ENCODE measurements at regions not wholly inside any gene's neighbourhood (a gene's known extent, or its start where the extent isn't known, plus 50 kb on each side); places are given as distances from the start of the nearest gene placed in this dataset.

DNA sequence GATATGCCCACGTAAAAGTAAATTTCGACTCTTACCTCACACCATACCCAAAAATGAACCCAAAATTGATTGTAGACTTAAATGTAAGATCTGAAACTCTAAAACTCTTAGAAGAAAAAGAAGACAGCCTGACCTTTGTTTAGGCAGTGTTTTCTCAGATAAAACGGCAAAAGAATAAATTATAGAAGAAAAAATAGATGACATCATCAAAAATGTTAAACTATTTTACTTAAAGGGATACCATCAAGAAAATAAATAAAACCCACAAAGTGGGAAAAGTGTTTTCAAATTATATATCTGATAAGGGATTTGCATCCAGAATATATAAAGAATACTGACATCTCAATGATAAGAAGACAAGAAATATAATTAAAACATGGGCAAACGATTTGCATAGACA is 862.7 kb downstream of the DTWD2 start:
- Histone ChIP-seq H3K36me3 (replicated peaks; ENCODE audit: insufficient read depth, low read length) (no peaks in the 10 kb centered on the region), H2AFZ (ENCODE audit: low read length) (no peak overlapping the region), H3K27me3 (replicated peaks; ENCODE audit: insufficient read depth, low read length) (no peaks in the 10 kb centered on the region), H3F3A (ENCODE audit: insufficient read depth, low read length) (no peaks in the 10 kb centered on the region), H3K4me1 (ENCODE audit: low read length) (no peaks in the 10 kb centered on the region), H3K4me2 (ENCODE audit: low read depth, low read length) (no peak overlapping the region), H3K9me2 (replicated peaks; ENCODE audit: insufficient read depth, low read length) (no peaks in the 10 kb centered on the region; the same call in 1 of the 2 replicates), H3K9ac (ENCODE audit: low read length) (no peak overlapping the region), H4K20me1 (ENCODE audit: insufficient read depth, low read length) (no peaks in the 10 kb centered on the region), H3K79me2 (ENCODE audit: low read length) (no peaks in the 10 kb centered on the region), H3K9me3 (replicated peaks; ENCODE audit: insufficient read depth, low read length) (no peaks in the 10 kb centered on the region), H3K4me3 (ENCODE audit: low read length) (no peak overlapping the region), H3K27ac (ENCODE audit: low read length) (no peak overlapping the region)
- TF ChIP-seq, protein P1, sequence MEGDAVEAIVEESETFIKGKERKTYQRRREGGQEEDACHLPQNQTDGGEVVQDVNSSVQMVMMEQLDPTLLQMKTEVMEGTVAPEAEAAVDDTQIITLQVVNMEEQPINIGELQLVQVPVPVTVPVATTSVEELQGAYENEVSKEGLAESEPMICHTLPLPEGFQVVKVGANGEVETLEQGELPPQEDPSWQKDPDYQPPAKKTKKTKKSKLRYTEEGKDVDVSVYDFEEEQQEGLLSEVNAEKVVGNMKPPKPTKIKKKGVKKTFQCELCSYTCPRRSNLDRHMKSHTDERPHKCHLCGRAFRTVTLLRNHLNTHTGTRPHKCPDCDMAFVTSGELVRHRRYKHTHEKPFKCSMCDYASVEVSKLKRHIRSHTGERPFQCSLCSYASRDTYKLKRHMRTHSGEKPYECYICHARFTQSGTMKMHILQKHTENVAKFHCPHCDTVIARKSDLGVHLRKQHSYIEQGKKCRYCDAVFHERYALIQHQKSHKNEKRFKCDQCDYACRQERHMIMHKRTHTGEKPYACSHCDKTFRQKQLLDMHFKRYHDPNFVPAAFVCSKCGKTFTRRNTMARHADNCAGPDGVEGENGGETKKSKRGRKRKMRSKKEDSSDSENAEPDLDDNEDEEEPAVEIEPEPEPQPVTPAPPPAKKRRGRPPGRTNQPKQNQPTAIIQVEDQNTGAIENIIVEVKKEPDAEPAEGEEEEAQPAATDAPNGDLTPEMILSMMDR (IDR thresholded peaks at IDR 0.05; ENCODE audit: low read length): no peak
- TF ChIP-seq EZH2 (optimal IDR thresholded peaks at IDR 0.05; ENCODE audit: low read depth, low read length): no peak
- TF ChIP-seq EZH2phosphoT487 (IDR thresholded peaks at IDR 0.05; ENCODE audit: low read length): no peak
- DNase-seq: no peak

DNA sequence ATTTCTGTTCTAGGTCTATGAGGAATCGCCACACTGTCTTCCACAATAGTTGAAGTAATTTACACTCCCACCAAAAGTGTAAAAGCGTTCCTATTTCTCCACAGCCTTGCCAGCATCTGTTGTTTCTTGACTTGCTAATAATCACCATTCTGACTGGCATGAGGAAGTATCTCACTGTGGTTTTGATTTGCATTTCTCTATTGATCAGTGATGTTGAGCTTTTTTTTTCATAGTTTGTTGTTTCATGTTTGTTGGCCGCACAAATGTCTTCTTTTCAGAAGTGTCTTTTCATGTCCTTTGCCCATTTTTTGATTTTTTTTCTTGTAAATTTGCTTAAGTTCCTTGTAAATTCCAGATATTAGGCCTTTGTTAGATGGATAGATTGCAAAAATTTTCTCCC is 867.1 kb downstream of the DTWD2 start:
- Histone ChIP-seq H3K4me2 (ENCODE audit: low read depth, low read length) (no peak overlapping the region), H3K36me3 (replicated peaks; ENCODE audit: insufficient read depth, low read length) (no peaks in the 10 kb centered on the region), H3K27me3 (replicated peaks; ENCODE audit: insufficient read depth, low read length) (no peaks in the 10 kb centered on the region), H3F3A (ENCODE audit: insufficient read depth, low read length) (no peaks in the 10 kb centered on the region), H3K9ac (ENCODE audit: low read length) (no peak overlapping the region), H3K9me2 (replicated peaks; ENCODE audit: insufficient read depth, low read length) (no peaks in the 10 kb centered on the region; the same call in 1 of the 2 replicates), H3K4me3 (ENCODE audit: low read length) (no peak overlapping the region), H4K20me1 (ENCODE audit: insufficient read depth, low read length) (no peaks in the 10 kb centered on the region), H2AFZ (ENCODE audit: low read length) (no peak overlapping the region), H3K9me3 (replicated peaks; ENCODE audit: insufficient read depth, low read length) (no peaks in the 10 kb centered on the region), H3K4me1 (ENCODE audit: low read length) (no peaks in the 10 kb centered on the region), H3K79me2 (ENCODE audit: low read length) (no peaks in the 10 kb centered on the region), H3K27ac (ENCODE audit: low read length) (no peak overlapping the region)
- TF ChIP-seq EZH2phosphoT487 (IDR thresholded peaks at IDR 0.05; ENCODE audit: low read length): no peak
- TF ChIP-seq, protein P1 (IDR thresholded peaks at IDR 0.05; ENCODE audit: low read length): no peak
- no peak for DNase-seq

DNA sequence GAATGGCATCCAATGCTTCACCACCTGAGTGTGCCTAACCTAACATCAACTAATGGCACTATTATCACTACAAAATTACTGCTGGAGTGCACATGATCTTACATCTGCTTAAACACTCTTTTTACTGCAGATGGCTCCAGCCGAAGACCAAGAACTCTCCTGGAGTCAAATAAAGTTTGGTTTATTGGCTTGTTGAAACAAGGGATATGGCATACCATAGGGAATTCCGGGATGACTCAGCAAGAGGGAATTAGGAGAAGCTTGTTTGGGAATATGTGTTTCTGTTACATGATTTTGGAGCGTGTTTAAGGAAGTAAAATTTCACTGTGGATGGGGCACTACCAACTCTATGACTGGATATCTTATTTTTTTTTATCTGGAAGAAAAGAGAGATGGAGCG is 872.6 kb downstream of the DTWD2 start:
- Histone ChIP-seq H3K9ac (ENCODE audit: low read length) (no peak overlapping the region), H3K4me1 (ENCODE audit: low read length) (no peaks in the 10 kb centered on the region), H3K4me3 (ENCODE audit: low read length) (no peak overlapping the region), H3K27me3 (replicated peaks; ENCODE audit: insufficient read depth, low read length) (no peaks in the 10 kb centered on the region), H2AFZ (ENCODE audit: low read length) (no peak overlapping the region), H4K20me1 (ENCODE audit: insufficient read depth, low read length) (no peaks in the 10 kb centered on the region), H3K27ac (ENCODE audit: low read length) (no peak overlapping the region), H3K4me2 (ENCODE audit: low read depth, low read length) (no peak overlapping the region), H3K9me3 (replicated peaks; ENCODE audit: insufficient read depth, low read length) (no peaks in the 10 kb centered on the region), H3K36me3 (replicated peaks; ENCODE audit: insufficient read depth, low read length) (no peaks in the 10 kb centered on the region), H3K9me2 (replicated peaks; ENCODE audit: insufficient read depth, low read length) (no peaks in the 10 kb centered on the region), H3K79me2 (ENCODE audit: low read length) (no peaks in the 10 kb centered on the region), H3F3A (ENCODE audit: insufficient read depth, low read length) (no peaks in the 10 kb centered on the region)
- TF ChIP-seq, protein P1 (IDR thresholded peaks at IDR 0.05; ENCODE audit: low read length): no peak
- no peak for TF ChIP-seq EZH2phosphoT487 (IDR thresholded peaks at IDR 0.05; ENCODE audit: low read length)
- DNase-seq: no peak
